HUES6 (cell line): ENCODE measurements at regions not wholly inside any gene's neighbourhood (a gene's known extent, or its start where the extent isn't known, plus 50 kb on each side); places are given as distances from the start of the nearest gene placed in this dataset.

ENCODE experiments used
- H3K27ac ChIP-seq: 2 replicates; pipeline ENCODE4 v1.7.0; 2013; ENCODE audit warnings: low read depth, mild to moderate bottlenecking, low read length, inconsistent platforms
- H3K27me3 ChIP-seq: 2 replicates; pipeline ENCODE4 v1.6.1; 2013; ENCODE audit warnings: low read length; ENCODE audit not compliant: control insufficient read depth, insufficient read depth
- H3K36me3 ChIP-seq: 2 replicates; pipeline ENCODE4 v1.6.1; 2013; ENCODE audit warnings: low read length; ENCODE audit not compliant: control insufficient read depth, insufficient read depth
- H3K4me1 ChIP-seq: 2 replicates; pipeline ENCODE4 v1.6.1; 2013; ENCODE audit warnings: low read length; ENCODE audit not compliant: control insufficient read depth, insufficient read depth
- H3K4me3 ChIP-seq: 2 replicates; pipeline ENCODE4 v1.5.1; 2013; ENCODE audit warnings: low read depth, low read length
- H3K9ac ChIP-seq: one replicate; pipeline ENCODE4 v1.6.1; 2013; ENCODE audit warnings: mild to moderate bottlenecking, low read length
- H3K9me3 ChIP-seq: 2 replicates; pipeline ENCODE4 v1.6.1; 2013; ENCODE audit warnings: low read depth, low read length; ENCODE audit not compliant: control insufficient read depth, insufficient read depth

DNA sequence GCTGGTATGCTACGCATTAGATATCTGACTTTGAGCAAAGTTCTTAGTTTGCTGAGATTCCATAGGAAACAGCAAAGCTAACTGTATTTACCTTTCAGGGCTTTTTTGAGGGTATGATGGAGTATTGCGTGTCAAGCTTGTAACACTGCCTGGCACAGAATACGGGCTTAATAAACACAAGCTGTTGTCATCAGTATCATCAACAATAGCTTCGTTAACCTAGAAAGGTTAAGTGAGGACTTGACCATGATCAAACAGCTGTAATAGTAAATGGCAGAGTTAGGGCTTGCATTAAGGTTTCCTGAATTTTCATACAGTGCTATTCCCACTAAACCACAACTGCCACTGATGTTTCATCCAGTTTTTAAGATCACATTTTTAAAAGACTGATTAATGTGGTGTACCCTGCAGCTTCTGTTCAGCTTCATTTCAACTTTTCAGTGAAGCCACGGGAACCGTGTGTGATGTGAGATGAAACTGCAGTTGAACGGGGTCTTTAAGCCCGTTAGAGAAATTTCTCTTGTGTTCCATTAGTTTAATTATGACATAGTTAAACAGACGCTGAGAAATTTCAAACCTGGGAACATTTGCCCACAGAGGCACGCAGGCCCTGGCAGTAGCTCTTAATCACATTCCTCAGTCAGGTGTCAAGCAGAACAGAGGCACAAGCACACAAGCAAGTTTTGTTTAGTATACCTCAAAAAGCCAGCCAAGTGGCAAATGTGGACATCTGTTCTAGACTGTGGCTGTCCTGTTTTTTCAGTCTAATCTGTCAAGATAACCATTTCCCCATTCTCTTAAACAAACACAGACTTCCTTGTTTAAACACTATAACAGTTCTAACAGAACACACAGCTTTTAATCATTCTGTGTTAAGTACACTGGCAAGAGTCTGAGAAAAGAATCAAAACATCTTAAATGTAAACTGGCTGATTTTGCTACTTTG lies 147.1 kb downstream of the ZNF608 start:
- H3K9ac ChIP-seq = no peak overlapping the region
- no peaks in the 10 kb centered on the region for H3K36me3 ChIP-seq
- H3K27ac ChIP-seq = peak overlapping the region; percentile 14; the same call in 1 of the 2 replicates
- no peaks in the 10 kb centered on the region for H3K9me3 ChIP-seq
- no peaks in the 10 kb centered on the region for H3K27me3 ChIP-seq
- no peak overlapping the region for H3K4me3 ChIP-seq
- H3K4me1 ChIP-seq = peaks cover 20% of the 10 kb centered on the region

DNA sequence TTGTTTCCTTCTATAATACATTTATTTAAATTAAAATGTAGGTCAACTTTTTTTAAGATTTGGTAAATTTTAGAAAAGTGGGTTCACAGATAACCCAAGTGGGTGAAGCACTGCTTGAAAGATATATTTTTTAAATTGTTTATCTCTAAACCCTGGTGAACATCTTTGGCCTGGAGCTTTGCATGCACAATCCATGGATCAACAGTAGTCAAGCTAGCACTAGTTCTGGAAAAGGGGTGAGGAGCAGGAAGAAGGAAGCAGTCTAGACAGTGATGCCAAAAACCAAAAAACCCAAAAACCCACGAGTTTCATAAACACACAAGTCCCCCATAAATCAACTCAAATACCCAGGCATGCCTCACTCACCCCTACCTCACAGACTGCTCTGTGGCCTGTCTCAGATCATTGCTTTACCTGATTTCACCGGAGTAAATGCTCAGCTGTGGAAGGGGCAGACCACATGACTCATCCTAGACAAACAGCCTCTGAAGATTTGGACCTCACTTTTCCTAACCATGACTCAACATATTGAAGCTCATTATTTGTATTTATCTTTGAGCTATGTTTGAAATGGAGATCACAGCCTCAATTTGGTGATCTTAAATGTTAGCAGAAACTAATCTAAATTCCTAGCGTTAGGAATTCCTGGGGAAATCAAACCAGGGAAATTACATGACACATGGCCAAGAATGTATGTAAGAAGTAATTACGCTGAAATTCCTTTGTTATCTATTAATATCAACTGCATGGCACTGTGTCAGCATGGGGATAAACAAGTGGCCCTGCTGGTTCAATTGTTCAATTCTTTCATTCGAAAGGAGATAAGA lies 149.6 kb downstream of the ZNF608 start:
- Histone ChIP-seq H3K9me3 (no peaks in the 10 kb centered on the region), H3K4me1 (peaks cover 24% of the 10 kb centered on the region), H3K9ac (no peak overlapping the region), H3K4me3 (no peak overlapping the region), H3K27me3 (no peaks in the 10 kb centered on the region), H3K27ac (no peak overlapping the region), H3K36me3 (no peaks in the 10 kb centered on the region)

- Histone ChIP-seq H3K4me1 (peaks cover 12% of the 10 kb centered on the region; the same call in 1 of the 2 replicates), H3K27ac (no peak overlapping the region), H3K36me3 (no peaks in the 10 kb centered on the region), H3K27me3 (no peaks in the 10 kb centered on the region), H3K9ac (no peak overlapping the region), H3K9me3 (peaks cover 3% of the 10 kb centered on the region), H3K4me3 (no peak overlapping the region)
These were observed 152.5 kb downstream of the ZNF608 start for GRCh38 chr5:124593952-124594351.

GRCh38 chr5:124592891-124593290 lies 153.5 kb downstream of the ZNF608 start:
- no peak overlapping the region for H3K4me3 ChIP-seq
- peaks cover 5% of the 10 kb centered on the region for H3K9me3 ChIP-seq
- peaks cover 11% of the 10 kb centered on the region; the same call in 1 of the 2 replicates for H3K4me1 ChIP-seq
- no peak overlapping the region for H3K9ac ChIP-seq
- no peaks in the 10 kb centered on the region for H3K36me3 ChIP-seq
- no peak overlapping the region for H3K27ac ChIP-seq
- H3K27me3 ChIP-seq = no peaks in the 10 kb centered on the region

GRCh38 chr5:124591583-124591982 lies 154.9 kb downstream of the ZNF608 start:
- Histone ChIP-seq H3K4me1 (peaks cover 5% of the 10 kb centered on the region; the same call in 1 of the 2 replicates), H3K9me3 (peaks cover 5% of the 10 kb centered on the region), H3K9ac (no peak overlapping the region), H3K27me3 (no peaks in the 10 kb centered on the region), H3K27ac (no peak overlapping the region), H3K4me3 (no peak overlapping the region), H3K36me3 (no peaks in the 10 kb centered on the region)

DNA sequence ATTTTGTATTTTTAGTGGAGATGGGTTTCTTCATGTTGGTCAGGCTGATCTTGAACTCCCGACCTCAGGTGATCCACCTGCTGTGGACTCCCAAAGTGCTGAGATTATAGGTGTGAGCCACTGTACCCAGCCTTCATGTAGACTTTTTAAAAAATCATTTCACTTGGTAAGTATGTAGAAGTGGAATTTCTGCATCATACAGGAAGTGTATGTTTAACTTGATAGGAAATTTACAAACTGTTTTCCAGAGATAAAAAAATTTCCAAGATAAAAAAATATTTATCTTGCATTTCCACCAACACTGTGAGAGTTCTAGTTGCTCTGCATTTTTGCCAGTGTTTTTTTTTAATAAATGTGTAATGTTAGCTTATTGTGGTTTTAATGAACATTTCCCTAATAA lies 155.8 kb downstream of the ZNF608 start:
- Histone ChIP-seq H3K27me3 (no peaks in the 10 kb centered on the region), H3K36me3 (no peaks in the 10 kb centered on the region), H3K27ac (no peak overlapping the region), H3K9me3 (peaks cover 7% of the 10 kb centered on the region), H3K4me1 (peaks cover 5% of the 10 kb centered on the region; the same call in 1 of the 2 replicates), H3K4me3 (no peak overlapping the region), H3K9ac (no peak overlapping the region)

GRCh38 chr5:124587280-124587679 lies 159.2 kb downstream of the ZNF608 start:
- H3K4me1 ChIP-seq = peaks cover 21% of the 10 kb centered on the region
- no peak overlapping the region for H3K4me3 ChIP-seq
- peaks cover 10% of the 10 kb centered on the region for H3K9me3 ChIP-seq
- H3K9ac ChIP-seq = no peak overlapping the region
- no peaks in the 10 kb centered on the region for H3K36me3 ChIP-seq
- H3K27me3 ChIP-seq = no peaks in the 10 kb centered on the region
- no peak overlapping the region for H3K27ac ChIP-seq

- Histone ChIP-seq H3K9ac (no peak overlapping the region), H3K27me3 (no peaks in the 10 kb centered on the region), H3K27ac (no peak overlapping the region), H3K9me3 (peaks cover 10% of the 10 kb centered on the region), H3K36me3 (no peaks in the 10 kb centered on the region), H3K4me1 (peaks cover 38% of the 10 kb centered on the region), H3K4me3 (no peak overlapping the region)
These were observed 161.3 kb downstream of the ZNF608 start for GRCh38 chr5:124584991-124585715.

- Histone ChIP-seq H3K27me3 (no peaks in the 10 kb centered on the region), H3K9me3 (peaks cover 5% of the 10 kb centered on the region; the same call in 1 of the 2 replicates), H3K4me3 (no peak overlapping the region), H3K4me1 (peaks cover 38% of the 10 kb centered on the region), H3K9ac (no peak overlapping the region), H3K36me3 (no peaks in the 10 kb centered on the region), H3K27ac (no peak overlapping the region)
These were observed 162.7 kb downstream of the ZNF608 start for GRCh38 chr5:124583469-124584350.

DNA sequence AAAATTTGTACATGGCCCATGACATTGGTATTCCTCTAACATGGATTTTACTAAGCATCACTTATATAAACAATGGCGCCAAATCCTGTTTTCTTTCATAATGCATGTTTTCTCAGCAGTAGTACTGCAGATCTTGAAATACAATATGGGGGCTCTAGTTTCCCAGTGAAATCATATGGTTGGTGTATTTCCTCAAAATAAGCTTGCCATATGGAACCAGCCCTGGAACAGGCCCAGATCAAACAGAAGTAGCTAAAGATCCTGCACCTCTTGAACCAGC lies 163.9 kb downstream of the ZNF608 start:
- Histone ChIP-seq H3K27ac (no peak overlapping the region), H3K9me3 (peaks cover 5% of the 10 kb centered on the region; the same call in 1 of the 2 replicates), H3K4me1 (peaks cover 38% of the 10 kb centered on the region), H3K36me3 (no peaks in the 10 kb centered on the region), H3K27me3 (no peaks in the 10 kb centered on the region), H3K4me3 (no peak overlapping the region), H3K9ac (no peak overlapping the region)
